H4 (cell line): ENCODE measurements at regions not wholly inside any gene's neighbourhood (a gene's known extent, or its start where the extent isn't known, plus 50 kb on each side); places are given as distances from the start of the nearest gene placed in this dataset.

Experiments used
- DNase-seq: peaks from one replicate; pipeline ENCODE4 v3.0.0-alpha.2; 2015; ENCODE audit warnings: low spot score

DNA sequence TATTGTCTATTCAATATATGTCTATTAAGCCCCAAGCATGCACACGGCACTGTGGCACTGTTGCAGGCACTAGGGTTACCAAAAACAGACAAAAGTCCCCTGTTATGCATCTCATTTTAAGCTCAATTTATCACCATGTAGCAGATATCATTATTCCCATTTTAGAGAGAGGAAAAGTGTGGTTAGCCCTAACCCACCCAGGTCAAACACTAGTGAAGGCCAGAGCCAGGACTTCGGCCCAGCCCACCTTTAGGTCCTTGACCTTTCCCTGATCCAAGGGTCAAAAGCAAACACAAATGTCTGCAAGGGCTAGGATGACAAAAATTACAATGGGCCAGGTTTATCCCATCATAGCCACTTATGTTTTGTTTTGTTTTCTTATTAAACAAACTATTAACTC is 130.3 kb upstream of the NUDT7 start:
- no peak for DNase-seq

DNA sequence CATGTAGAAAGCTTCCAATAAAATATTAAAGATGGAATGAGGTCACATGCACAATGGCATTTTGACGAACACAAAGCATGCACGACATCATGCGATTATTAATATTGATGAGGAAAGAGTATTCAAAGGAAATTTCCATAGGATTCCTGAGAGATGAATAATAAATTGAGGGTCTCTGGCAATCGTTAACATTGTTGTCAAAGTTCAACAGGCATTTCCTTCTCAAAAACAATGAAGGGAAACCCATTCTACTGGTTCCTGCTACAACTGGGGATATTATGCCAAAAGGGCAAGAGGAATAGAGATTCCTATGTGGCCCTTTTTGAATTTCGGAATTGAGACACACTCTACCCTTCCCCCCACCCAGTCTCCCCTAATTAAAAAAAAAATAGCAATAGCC is 128.3 kb upstream of the NUDT7 start:
- DNase-seq: no peak

DNA sequence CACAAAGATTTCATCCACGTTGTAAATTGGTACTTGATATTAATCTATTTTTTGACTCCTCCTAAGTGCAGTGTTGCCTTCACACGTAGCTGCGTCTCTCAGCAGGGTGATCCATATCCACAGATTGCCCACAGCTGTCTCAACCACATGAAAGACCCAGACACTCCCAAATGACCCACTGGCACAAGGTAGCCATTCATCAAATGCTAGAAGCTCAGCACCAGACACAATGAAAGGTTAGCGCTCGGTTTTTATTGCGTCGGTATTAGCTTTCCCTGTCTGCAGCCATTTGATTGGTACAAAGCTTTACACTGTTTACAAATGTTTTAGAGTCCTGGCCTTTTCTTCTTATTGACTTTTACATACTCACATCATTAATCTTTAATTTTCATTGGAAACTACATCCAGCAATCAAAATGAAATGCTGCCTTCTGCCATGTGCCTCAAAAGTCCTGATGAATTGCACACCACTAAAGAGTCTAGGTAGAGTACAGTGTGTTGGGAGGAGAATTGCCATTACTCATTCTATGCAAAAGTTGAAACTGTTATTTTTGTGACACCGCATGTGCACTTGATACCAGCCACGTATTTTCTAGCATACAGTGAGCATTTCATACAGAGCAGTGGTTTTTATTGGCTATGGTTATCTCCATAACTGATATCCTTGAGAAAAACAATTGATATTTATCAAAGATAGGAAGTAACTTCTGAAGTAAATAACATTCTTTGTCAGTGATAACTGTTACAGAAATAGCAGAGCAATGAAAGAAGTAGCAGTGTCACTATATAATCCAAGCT is 127.3 kb upstream of the NUDT7 start:
- DNase-seq: no peak

DNA sequence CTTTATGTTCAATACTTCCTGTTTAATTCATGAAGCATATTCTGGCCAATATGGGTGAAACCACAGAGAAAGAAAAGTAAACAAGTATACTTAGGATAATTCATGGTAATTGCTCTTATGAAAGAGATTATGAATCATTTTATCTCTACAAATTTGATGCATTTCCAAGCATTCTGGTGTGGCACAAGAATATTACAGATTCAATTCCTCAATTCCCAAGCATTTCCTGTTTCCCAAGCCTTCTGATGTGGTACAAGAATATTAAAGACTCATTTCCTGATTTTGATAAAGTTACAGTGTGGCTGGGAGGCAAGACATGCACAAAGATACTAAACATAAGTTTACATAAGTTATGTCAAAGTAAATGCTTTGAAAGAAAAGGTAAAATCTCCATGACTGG is 126.1 kb upstream of the NUDT7 start:
- DNase-seq: no peak

DNA sequence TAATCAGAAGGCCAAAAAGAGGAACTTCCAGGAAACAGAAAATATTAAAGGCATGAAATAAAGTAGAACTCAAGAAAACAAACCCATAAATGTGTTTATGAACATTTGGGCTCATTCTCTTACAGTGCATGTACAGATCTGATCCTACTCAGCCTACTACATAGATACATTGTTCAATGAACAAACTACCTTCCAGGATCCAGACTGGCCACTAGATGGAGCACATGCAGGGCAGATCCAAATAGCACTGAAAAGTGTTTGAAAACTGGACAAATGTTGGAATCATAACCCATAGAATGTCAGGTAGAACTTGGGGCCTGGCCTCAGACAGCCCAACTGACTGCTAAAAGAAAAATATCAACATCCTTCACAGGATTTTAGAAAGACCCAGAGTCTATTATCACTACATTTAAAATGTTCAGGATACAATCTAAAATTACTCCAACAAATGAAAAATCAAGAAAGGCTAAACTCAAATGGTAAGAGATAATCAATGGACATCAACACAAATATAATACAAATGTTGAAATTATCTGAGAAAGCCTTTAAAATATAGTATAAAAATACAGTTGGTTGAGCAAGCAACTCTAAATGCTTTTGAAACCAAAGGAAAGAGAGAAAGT is 122.4 kb upstream of the NUDT7 start:
- DNase-seq: peak; percentile 23

DNA sequence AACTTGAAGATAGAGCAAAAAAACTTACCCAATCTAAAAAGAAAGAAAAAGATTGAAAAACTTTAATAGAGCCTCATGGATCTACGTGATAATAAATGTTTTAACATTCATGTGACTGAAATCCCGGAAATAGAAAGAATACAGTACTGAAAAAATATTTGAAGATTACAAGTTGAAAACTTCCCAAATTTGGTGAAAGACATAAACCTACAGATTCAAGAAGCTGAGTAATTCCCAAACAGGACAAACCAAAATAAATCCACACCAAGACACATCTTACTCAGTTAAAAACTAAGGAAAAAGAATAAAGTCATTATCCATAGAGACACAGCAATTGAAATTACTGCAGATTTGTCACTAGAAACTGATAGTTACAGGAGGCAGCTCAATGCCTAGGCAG is 121.8 kb upstream of the NUDT7 start:
- DNase-seq: no peak

DNA sequence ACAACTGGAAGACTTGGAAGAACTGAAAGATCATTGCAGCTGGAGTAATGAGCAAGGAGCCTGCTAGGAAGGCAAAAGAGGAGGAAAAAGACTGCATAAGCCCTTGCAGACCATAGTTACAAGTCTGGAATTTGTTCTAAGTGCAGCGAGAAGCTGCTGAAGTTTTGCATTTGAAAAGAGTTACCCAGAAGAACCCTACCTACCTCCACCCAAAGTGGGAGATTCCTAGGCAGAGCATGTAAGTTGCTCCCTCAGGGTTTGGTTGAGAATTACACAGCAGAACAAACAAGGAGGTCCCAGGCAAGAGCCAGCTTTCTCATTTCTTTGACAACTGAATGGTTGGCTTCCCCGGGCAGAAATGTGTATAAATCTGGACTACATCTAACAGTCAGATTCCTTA is 118.7 kb upstream of the NUDT7 start:
- no peak for DNase-seq

DNA sequence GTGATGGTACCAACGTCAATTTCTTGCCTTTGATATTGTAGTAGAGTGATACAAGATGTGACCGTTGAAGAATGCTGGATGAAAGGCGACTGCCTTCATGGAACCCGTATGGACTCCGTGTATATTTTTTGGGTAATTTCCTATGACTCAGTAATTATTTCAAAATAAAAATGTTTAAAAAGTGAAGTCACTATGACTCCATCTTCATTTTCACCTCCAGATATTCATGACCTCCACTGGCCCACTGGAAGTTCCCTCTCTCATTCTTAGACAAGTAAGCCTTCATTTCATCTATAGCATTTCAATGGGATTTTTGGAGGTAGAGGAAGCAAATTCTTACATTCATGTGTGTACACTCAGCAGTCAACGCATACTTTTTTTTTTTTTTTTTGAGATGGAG is 111.8 kb upstream of the NUDT7 start:
- DNase-seq: no peak

DNA sequence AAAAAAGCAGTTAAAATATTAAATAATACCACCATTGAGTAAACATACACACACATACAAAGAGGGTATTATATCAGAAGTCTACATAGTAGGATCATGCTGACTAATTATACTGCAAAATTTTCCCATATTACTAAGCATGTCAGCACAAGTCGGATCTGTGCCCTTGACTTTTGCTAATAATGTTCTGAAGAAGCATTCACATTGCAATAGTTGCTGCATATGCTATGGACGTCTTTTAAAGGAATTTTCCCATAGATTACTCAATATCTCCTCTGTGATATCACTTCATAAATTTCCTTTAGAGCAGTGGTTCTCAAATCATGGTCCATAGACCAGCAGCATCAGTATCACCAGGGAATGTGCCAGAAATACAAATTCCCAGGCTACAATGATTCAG is 110.9 kb upstream of the NUDT7 start:
- DNase-seq: no peak

DNA sequence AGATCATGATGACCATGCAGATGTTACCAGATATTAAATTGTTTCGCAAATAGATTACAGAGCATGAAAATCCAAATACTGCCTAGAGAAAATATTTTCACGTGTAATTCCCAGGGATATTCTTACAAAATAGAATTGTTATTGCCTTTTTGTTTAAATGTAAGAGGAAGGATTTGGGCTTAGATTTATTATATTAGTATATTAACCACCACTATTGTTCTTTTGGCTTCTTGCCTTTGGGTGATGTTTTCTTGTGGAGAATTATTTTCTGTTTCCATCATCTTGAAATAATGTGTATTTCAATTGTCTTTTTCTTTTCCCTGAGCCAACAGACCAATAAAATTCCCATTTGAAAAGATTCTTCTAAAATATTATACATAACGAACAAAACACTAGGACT is 109.7 kb upstream of the NUDT7 start:
- no peak for DNase-seq

DNA sequence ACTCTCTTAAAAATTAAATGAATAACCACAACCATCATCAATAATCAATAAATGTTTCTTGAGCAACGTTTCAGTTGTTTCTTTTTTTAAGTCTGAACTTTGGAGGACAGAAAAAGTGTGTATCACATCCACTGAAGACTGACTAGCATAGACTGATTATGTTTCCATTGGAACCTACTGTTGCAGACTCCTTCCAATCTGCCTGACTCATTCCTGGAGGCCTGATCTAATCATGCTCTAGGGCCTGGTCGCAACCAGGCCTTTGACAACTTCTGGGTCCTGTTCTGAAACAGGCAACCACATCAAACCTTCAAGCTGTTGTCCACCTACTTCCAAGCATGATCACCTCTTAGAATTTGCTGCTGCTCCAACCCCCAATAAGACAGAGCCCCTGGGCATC is 109.2 kb upstream of the NUDT7 start:
- no peak for DNase-seq

DNA sequence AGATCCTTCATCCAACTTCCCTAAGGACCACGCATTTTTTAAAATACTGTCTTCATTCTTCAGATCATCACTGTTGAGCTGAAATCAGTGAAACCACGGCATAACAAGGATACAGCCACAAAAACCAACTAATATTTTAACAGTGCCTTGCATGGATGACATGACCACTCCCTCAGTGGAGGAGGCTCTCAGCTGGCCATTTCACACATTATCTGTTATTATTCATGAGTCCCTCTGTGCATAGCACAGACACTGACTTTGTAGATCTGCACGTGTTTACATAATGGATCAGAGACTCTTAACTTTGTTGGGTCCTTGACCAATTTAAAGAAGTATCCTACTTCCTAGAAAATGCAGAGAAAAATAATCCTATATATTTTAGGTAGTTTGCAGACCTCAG is 104.8 kb upstream of the NUDT7 start:
- DNase-seq: no peak

DNA sequence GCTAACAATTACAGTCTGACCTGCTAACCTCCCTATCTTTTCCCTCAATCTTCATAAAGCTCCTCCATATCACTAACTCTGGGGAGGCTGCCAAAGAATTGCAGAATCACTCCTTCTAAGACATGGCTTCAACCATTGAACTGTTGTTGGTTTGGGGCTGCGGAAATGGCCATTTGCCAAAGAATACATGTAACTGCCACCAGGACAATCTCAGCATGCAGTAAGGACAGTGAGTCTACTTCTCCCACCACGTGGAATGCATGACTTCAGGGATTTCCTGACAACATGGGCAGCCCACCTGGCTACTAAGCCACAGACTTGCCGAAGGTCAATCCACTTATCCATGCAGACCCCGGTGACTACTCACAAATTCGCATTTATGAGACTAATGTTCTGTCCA is 104.3 kb upstream of the NUDT7 start:
- peak; percentile 46 for DNase-seq

DNA sequence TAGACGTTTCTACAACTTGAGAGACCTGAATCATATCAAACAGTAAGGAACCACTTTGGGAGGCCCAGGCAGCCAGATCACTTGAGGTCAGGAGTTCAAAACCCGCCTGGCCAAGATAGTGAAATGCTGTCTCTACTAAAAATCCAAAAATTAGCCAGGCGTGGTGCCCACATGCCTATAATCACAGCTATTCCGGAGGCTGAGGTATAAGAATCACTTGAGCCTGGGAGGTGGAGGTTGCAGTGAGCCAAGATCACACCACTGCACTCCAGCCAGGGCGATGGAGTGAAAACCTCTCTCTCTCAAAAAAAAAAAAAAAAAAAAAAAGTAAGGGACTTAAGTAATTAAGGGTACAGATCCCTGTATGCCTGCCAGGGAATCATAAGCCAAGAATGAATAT is 103.4 kb upstream of the NUDT7 start:
- DNase-seq: no peak

DNA sequence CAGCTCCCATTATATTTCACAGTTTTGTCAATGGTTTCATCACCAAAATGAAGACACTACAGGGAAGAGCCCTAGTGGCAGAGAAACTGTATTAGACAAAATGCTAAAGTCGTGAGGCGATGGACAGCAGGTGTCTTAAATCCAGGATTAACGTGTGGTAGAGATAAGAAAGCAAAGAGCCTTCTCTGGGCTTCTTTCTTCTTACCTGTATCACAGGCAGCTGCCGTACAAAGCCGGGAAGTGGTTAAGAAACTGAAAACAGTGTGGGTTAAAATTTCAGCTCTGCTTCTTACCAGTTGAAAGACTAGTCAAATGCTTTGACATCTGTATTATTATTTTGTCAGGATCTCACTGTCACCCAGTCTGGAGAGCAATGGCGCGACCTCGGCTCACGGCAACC is 98.2 kb upstream of the NUDT7 start:
- DNase-seq: no peak

DNA sequence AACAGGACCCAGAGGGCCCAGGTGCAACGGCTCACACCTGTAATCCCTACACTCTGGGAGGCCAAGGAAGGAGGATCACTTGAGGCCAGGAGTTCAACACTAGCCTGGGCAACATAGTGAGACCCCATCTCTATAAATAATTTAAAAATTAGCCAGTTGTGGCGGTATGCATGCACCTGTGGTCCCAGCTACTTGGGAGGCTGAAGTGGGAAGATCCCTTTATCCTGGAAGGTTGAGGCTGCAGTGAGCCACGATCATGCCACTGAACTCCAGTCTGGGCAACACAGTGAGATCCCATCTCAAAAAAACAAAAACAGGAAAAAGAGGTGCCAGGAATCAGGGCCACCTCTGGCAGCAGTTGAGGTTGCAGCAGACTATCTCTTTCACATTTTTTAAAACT is 85.7 kb upstream of the NUDT7 start:
- DNase-seq: no peak

DNA sequence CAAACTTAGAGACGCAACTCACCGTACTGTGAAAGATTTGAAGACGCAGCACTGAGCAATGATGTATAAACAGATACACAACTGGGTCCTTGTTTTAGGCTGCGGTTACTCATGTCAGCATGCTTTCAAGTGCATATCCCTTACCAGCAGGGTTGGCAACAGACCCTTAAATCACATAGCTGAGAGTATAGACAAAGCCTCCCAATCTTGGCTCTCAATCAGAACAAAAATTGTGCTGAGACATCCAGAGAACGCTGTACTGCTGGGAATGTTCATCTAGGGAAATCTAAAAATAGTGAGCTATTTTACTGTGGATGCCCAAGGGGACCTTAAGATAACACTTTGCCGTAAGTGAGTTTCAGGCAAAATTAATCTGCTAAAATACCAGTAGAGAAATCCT is 84.4 kb upstream of the NUDT7 start:
- no peak for DNase-seq

DNA sequence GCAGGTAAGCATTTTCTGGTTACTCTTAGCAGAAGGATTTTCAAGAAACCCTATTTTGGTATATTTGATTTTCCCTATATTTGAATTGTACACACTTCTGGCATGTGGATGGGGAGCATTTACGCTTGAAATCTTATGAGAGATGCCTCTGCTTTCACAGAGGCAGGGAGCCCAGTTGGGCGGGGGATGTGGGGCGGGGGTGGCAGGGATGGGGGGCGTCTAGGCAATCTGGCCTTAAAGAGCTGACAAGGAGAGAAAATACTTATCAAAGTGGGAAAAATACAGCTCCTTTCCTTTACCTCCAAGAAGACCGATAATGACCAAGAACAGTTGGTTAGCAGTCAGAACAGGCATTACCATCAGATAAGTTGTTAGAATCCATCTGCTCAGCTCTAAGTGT is 79.1 kb upstream of the NUDT7 start:
- DNase-seq: no peak

DNA sequence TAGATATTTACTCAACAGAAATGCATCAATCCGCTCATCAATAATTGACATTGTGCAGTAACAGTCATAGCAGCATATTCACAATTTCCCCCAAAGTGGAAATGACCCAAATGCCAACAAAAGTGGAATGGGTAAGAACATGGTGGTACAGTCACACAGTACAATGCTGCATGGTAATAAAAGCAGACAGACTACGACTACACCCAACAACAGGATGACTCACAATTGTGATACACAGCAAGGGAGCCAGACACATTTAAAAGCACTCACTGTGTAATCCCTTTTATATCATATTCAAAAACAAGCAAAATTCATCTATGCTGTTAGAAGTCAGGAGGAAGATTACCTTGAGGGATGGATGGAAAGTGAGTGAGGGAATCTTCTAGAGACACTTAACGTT is 76.5 kb upstream of the NUDT7 start:
- no peak for DNase-seq

DNA sequence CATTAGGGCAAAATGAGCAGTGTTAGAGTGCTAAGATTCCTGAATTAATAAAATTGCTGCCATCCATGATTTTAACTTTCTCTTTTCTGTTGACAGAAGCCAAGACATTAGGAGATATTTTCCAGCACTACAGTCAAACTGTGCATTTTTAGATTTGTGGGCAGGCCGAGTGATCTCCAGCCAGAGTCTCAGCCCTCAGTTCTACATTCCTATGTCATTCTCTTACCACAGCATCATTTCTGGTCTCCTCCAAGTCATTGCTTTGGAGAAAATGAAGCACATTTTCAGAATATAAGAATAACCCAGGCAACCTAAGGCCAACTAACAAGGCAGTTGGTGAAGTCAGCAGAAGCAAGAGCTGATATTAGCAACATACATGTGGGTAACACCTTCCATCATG is 74.6 kb upstream of the NUDT7 start:
- DNase-seq: no peak

DNA sequence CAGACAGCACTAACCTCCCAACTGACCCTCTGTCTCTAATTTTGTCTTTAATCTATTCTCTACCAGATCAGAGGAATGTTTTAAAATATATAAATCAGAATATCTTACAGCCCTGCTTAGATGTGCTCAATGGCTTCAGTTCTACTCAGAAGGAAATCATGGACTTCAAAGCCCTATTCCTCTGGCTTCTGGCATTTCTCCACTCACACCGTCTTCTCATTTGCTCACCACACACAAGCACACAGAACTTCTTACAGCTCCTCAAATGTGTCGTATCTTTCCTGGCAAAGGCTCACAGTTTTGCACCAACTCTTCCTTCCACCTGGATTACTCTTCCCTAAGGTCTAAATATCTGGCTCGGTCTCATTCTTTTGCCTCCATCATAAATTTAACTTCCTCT is 71.6 kb upstream of the NUDT7 start:
- DNase-seq: no peak

DNA sequence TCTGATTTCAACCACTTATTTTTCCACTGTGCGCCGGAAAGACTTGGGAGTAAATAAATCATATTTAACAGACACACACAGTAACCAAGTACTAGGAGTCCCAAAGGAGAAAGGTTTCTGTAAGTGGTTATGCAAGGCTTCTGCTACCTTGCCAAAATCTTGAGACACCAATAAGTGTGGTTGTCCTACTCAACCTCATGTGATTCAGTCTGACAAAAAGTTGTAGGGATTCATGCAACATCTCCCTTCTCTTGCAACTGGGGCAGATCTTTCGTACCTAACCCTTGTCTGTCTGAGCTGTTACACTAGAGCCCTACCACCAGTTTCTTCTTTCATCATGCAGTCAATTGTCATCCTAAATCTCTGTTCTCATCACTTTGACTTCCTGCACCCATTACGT is 69.9 kb upstream of the NUDT7 start:
- no peak for DNase-seq

DNA sequence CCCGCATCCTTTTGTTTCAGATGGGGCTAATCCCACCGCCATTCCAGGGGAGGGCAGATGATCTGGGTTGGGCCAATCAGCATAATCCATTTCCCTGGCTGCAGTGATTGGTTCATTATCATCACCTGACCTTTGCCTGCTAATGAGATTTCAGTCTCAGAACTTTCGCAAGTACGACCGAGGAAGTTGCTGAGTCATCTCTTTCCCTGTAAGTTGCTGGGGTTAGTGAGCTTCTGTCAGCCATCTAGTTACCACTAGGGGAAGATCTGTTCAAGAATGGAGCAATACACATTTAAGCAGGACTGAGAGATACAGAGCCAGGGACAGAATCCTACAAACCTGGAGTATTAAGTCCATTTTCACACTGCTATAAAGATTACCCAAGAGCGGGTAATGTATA is 65.3 kb upstream of the NUDT7 start:
- DNase-seq: peak; percentile 99

DNA sequence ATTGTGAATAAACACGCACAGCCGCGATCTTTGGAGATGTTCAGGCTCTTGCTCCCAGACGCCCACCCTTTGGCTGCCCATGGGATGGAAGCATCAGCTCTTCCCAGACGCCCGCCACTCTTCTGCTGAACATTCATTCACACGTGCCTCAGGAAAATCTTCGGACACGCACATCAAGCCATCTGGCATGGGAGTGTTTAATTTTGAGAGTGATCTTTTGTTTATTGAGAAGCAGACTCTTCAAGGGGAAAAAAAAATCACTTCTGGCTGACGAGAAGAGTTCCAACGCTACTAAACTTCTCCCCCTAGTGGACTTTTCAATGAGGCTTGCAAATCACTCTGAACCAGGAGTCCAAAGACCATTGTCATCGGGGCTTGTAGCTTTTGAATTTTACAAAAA is 62.0 kb upstream of the NUDT7 start:
- DNase-seq: peak; percentile 60
